PFSK-1 (cell line): ENCODE measurements at regions not wholly inside any gene's neighbourhood (a gene's known extent, or its start where the extent isn't known, plus 50 kb on each side); places are given as distances from the start of the nearest gene placed in this dataset.

Experiments
- FOXP2 ChIP-seq: optimal IDR thresholded peaks from 2 replicates; pipeline ENCODE3; 2011; ENCODE audit warnings: borderline replicate concordance, control low read depth, inconsistent platforms; ENCODE audit not compliant: insufficient read depth; ENCODE audit errors: extremely low read length, extremely low read depth
- POLR2AphosphoS5 ChIP-seq: IDR thresholded peaks from 2 replicates; pipeline ENCODE4 v1.6.1; 2012; ENCODE audit warnings: low read depth, mild to moderate bottlenecking, control low read depth, low read length, moderate library complexity

- no peak for TF ChIP-seq POLR2AphosphoS5
- TF ChIP-seq FOXP2: no peak
These were observed 107.8 kb upstream of the DDHD1 start for GRCh38 chr14:53260928-53261327.
